ENCODE measurements at regions not wholly inside any gene's neighbourhood (a gene's known extent, or its start where the extent isn't known, plus 50 kb on each side); places are given as distances from the start of the nearest gene placed in this dataset.
"Not testable (repeated sequence)": the region's sequence is repeated elsewhere in the genome, so short reads cannot be mapped to it uniquely, and the experiment has no call there.

- TF ChIP-seq, protein P1, sequence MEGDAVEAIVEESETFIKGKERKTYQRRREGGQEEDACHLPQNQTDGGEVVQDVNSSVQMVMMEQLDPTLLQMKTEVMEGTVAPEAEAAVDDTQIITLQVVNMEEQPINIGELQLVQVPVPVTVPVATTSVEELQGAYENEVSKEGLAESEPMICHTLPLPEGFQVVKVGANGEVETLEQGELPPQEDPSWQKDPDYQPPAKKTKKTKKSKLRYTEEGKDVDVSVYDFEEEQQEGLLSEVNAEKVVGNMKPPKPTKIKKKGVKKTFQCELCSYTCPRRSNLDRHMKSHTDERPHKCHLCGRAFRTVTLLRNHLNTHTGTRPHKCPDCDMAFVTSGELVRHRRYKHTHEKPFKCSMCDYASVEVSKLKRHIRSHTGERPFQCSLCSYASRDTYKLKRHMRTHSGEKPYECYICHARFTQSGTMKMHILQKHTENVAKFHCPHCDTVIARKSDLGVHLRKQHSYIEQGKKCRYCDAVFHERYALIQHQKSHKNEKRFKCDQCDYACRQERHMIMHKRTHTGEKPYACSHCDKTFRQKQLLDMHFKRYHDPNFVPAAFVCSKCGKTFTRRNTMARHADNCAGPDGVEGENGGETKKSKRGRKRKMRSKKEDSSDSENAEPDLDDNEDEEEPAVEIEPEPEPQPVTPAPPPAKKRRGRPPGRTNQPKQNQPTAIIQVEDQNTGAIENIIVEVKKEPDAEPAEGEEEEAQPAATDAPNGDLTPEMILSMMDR (IDR thresholded peaks at IDR 0.05; ENCODE audit: extremely low read depth, missing control alignments) = no peak
- DNase-seq (ENCODE audit: low spot score) = no peak
These were observed 144.5 kb downstream of the RAD51AP2 start for GRCh38 chr2:17373741-17374140.

GRCh38 chr2:17373041-17373440 is 145.2 kb downstream of the RAD51AP2 start:
- no peak for DNase-seq (ENCODE audit: low spot score)
- TF ChIP-seq, protein P1 (IDR thresholded peaks at IDR 0.05; ENCODE audit: extremely low read depth, missing control alignments) = no peak

GRCh38 chr2:17363846-17364245 is 154.4 kb downstream of the RAD51AP2 start:
- DNase-seq (ENCODE audit: low spot score) = no peak
- TF ChIP-seq, protein P1 (IDR thresholded peaks at IDR 0.05; ENCODE audit: extremely low read depth, missing control alignments) = no peak

- DNase-seq (ENCODE audit: low spot score) = no peak
- TF ChIP-seq, protein P1 (IDR thresholded peaks at IDR 0.05; ENCODE audit: extremely low read depth, missing control alignments) = no peak
These were observed 155.3 kb downstream of the RAD51AP2 start for GRCh38 chr2:17362956-17363355.

GRCh38 chr2:17355608-17356329 is 162.5 kb downstream of the RAD51AP2 start:
- peak; percentile 26 for DNase-seq (ENCODE audit: low spot score)
- TF ChIP-seq, protein P1 (IDR thresholded peaks at IDR 0.05; ENCODE audit: extremely low read depth, missing control alignments) = no peak

DNA sequence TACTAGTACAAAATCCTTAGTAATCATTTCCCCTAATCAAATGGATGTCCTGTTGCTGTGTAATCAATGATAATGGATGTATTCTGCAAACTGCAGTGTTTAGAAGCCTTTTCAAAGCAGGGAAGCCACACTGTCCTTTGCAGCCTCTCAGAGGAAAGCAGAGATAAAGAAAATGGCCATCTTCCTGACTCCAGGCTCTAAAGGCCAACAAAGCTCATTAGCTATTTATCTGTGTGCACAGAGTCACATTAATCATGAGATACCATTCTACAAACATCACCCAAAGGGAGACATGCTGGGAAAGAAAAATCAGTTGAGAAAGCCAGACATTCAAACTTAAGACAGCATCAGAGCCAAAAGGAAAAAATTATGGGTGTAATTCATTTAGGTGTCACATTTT is 165.0 kb downstream of the RAD51AP2 start:
- TF ChIP-seq, protein P1 (IDR thresholded peaks at IDR 0.05; ENCODE audit: extremely low read depth, missing control alignments) = no peak
- DNase-seq (ENCODE audit: low spot score) = no peak

GRCh38 chr2:17342692-17343091 is 175.5 kb downstream of the RAD51AP2 start:
- DNase-seq (ENCODE audit: low spot score) = not testable (repeated sequence)

GRCh38 chr2:17337507-17337906 is 180.7 kb downstream of the RAD51AP2 start:
- DNase-seq (ENCODE audit: low spot score) = no peak
- TF ChIP-seq, protein P1 (IDR thresholded peaks at IDR 0.05; ENCODE audit: extremely low read depth, missing control alignments) = no peak

Measured in GM20000 (cell line).